Gastroesophageal sphincter (tissue), 3 donors: ENCODE measurements at regions not wholly inside any gene's neighbourhood (a gene's known extent, or its start where the extent isn't known, plus 50 kb on each side); places are given as distances from the start of the nearest gene placed in this dataset.

Experiments used
- EP300 ChIP-seq: sonication (generic); formaldehyde crosslinking; IDR thresholded peaks from one replicate; pipeline ENCODE4 v1.6.1; 2017; ENCODE audit warnings: antibody characterized with exemption, mild to moderate bottlenecking
- POLR2A ChIP-seq, 2 donors: fragments of 450-650 bp; IDR thresholded peaks; one replicate each; pipeline ENCODE4 v1.6.1; 2017; ENCODE audit warnings: antibody characterized with exemption in 2 of 2, mild to moderate bottlenecking in 2 of 2, moderate library complexity in 1 of 2
- POLR2AphosphoS5 ChIP-seq: sonication (generic); formaldehyde crosslinking; IDR thresholded peaks from one replicate; pipeline ENCODE4 v1.6.1; 2017; ENCODE audit warnings: antibody characterized with exemption
- TF ChIP-seq, protein P1 (sequence below), 4 experiments: fragments of 200-600 bp in 2 of 4; fragments of 450-650 bp in 2 of 4; sonication (generic) in 1 of 4; IDR thresholded peaks; one replicate each; pipeline ENCODE4 v1.5.1; 2017 to 2019; ENCODE audit warnings: antibody characterized with exemption in 4 of 4, mild to moderate bottlenecking in 2 of 4, moderate library complexity in 2 of 4

DNA sequence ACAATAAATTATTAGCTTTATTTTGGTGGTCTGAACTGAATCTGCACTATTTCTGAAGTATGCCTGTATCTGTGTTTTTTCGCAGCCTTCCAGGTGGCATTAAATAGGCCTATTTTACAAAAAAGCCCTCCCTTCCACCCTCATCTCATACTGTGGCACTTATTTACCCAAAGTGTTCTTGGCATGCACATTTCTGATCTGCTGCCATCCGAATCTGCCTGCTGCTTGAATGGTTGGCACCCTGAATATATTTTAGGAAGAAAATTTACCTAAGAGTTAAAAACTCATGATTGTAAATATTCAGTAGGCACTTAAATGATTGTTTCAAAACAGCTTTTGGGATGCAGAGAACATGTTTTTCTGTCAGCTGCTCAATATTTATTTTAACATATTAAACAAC, 150.1 kb downstream of the SLC28A3 start:
- TF ChIP-seq, protein P1, sequence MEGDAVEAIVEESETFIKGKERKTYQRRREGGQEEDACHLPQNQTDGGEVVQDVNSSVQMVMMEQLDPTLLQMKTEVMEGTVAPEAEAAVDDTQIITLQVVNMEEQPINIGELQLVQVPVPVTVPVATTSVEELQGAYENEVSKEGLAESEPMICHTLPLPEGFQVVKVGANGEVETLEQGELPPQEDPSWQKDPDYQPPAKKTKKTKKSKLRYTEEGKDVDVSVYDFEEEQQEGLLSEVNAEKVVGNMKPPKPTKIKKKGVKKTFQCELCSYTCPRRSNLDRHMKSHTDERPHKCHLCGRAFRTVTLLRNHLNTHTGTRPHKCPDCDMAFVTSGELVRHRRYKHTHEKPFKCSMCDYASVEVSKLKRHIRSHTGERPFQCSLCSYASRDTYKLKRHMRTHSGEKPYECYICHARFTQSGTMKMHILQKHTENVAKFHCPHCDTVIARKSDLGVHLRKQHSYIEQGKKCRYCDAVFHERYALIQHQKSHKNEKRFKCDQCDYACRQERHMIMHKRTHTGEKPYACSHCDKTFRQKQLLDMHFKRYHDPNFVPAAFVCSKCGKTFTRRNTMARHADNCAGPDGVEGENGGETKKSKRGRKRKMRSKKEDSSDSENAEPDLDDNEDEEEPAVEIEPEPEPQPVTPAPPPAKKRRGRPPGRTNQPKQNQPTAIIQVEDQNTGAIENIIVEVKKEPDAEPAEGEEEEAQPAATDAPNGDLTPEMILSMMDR (IDR thresholded peaks at IDR 0.05): no peak
- TF ChIP-seq POLR2AphosphoS5 (no peak), EP300 (no peak), POLR2A (IDR thresholded peaks at IDR 0.05) (no peak)
